ENCODE measurements at regions not wholly inside any gene's neighbourhood (a gene's known extent, or its start where the extent isn't known, plus 50 kb on each side); places are given as distances from the start of the nearest gene placed in this dataset.

DNA sequence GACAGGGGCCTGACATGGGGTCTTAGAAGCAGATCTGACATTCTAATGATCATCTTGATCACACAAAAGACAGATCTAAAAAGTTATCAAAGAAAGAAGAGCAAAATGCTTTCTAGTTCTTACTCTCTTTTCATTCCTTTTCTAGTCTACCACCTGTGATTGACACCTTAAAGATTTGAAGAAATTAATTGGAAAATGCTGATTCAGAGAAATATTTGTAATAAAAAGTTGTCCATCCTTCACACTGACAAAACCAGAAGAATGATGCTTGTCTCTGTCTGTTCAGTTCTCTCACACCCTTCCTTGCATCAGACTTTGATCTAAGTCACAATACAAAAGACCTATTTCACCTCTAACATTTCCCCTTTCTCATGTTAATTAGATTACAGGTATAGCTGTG, 182.4 kb downstream of the RAP2A start:
- no peaks in the 10 kb centered on the region for H3K9me3 ChIP-seq
- TF ChIP-seq, protein P1, sequence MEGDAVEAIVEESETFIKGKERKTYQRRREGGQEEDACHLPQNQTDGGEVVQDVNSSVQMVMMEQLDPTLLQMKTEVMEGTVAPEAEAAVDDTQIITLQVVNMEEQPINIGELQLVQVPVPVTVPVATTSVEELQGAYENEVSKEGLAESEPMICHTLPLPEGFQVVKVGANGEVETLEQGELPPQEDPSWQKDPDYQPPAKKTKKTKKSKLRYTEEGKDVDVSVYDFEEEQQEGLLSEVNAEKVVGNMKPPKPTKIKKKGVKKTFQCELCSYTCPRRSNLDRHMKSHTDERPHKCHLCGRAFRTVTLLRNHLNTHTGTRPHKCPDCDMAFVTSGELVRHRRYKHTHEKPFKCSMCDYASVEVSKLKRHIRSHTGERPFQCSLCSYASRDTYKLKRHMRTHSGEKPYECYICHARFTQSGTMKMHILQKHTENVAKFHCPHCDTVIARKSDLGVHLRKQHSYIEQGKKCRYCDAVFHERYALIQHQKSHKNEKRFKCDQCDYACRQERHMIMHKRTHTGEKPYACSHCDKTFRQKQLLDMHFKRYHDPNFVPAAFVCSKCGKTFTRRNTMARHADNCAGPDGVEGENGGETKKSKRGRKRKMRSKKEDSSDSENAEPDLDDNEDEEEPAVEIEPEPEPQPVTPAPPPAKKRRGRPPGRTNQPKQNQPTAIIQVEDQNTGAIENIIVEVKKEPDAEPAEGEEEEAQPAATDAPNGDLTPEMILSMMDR (IDR thresholded peaks at IDR 0.05): no peak

DNA sequence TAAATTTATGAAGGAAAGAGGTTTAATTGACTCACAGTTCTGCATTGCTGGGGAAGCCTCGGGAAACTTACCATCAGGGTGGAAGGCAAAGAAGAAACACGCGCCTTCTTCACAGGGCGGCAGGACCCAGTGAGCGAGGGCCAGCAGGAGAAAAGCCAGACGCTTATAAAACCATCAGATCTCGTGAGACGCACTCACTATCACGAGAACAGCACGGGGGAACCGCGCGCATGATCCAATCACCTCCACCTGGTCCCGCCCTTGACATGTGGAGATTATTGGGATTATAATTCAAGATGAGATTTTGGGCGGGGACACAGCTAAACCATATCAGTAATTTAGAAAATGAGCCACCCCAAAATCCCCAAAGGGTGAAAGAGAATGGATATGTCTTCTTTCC, 187.1 kb downstream of the RAP2A start:
- Histone ChIP-seq H3K27ac (no peak overlapping the region), H3K36me3 (no peaks in the 10 kb centered on the region), H3K9me3 (no peaks in the 10 kb centered on the region), H3K4me3 (no peak overlapping the region), H3K27me3 (replicated peaks; ENCODE audit: insufficient read depth) (no peaks in the 10 kb centered on the region), H3K4me1 (ENCODE audit: control insufficient read depth in 1 of 2, low read depth in 2 of 2) (no peaks in the 10 kb centered on the region)
- no peak for ATAC-seq (ENCODE audit: insufficient number of reproducible peaks, low FRiP score, low read depth)
- TF ChIP-seq, protein P1 (IDR thresholded peaks at IDR 0.05): no peak
- no peak for DNase-seq (ENCODE audit: low spot score)

More for the DNA sequence above, 182.4 kb downstream of the RAP2A start:
- ATAC-seq (ENCODE audit: insufficient number of reproducible peaks, low FRiP score, low read depth) (no peak), DNase-seq (ENCODE audit: low spot score) (no peak)
- Histone ChIP-seq H3K27ac (no peak overlapping the region), H3K27me3 (replicated peaks; ENCODE audit: insufficient read depth) (no peaks in the 10 kb centered on the region), H3K4me3 (no peak overlapping the region), H3K36me3 (no peaks in the 10 kb centered on the region), H3K4me1 (ENCODE audit: control insufficient read depth in 1 of 2, low read depth in 2 of 2) (no peaks in the 10 kb centered on the region)

DNA sequence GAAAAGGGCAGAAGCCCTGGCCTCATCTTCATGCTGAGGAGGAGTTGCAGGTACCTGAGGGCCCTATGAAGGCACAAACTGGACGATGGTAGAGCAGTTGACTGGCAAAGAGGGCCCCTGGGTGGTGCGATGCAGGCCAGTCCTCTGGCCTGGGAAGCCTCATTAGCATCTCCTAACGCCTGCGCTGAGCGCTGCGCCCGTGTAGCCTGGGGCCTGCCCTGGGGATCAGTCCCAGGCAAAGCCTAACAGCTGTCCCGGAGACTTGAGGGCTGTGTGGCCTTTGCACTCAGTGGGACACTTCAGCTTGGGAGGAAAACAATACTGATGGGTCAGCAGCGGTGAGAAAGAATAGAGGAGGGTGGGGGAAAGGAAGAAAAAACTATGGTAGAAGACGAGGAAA, 187.7 kb downstream of the RAP2A start:
- no peaks in the 10 kb centered on the region for H3K27me3 ChIP-seq (replicated peaks; ENCODE audit: insufficient read depth)
- ATAC-seq (ENCODE audit: insufficient number of reproducible peaks, low FRiP score, low read depth): no peak
- no peaks in the 10 kb centered on the region for H3K4me1 ChIP-seq (ENCODE audit: control insufficient read depth in 1 of 2, low read depth in 2 of 2)
- DNase-seq (ENCODE audit: low spot score): no peak
- no peaks in the 10 kb centered on the region for H3K9me3 ChIP-seq
- no peak overlapping the region for H3K27ac ChIP-seq
- TF ChIP-seq, protein P1 (IDR thresholded peaks at IDR 0.05): no peak
- H3K36me3 ChIP-seq: no peaks in the 10 kb centered on the region
- H3K4me3 ChIP-seq: no peak overlapping the region

DNA sequence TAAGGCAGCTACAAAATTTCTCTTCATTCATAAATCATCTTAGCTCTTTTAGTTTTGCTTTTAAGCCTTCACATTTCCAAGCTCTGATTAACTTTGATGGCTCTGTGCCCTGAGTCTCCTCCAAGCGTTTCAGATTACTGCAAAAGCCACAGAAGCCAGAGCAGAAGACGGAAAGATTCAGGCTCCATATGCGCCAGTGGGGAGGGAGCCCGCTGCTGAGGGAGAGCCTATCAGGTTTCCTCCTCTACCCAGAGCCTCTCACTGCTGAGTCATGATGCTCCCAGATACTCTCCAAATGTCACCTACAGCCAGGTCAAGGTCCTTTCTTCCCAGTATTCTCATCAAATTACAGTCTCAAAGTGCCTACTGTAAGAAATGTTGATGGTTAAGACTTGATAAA, 193.6 kb downstream of the RAP2A start:
- H3K9me3 ChIP-seq: no peaks in the 10 kb centered on the region
- peaks cover 0 to 10% of the 10 kb centered on the region in 2 donors for H3K4me1 ChIP-seq (ENCODE audit: control insufficient read depth in 1 of 2, low read depth in 2 of 2)
- no peak overlapping the region for H3K27ac ChIP-seq
- no peaks in the 10 kb centered on the region for H3K36me3 ChIP-seq
- no peak overlapping the region for H3K4me3 ChIP-seq
- ATAC-seq (ENCODE audit: insufficient number of reproducible peaks, low FRiP score, low read depth) (no peak), DNase-seq (ENCODE audit: low spot score) (no peak)
- TF ChIP-seq, protein P1 (IDR thresholded peaks at IDR 0.05): no peak
- H3K27me3 ChIP-seq (replicated peaks; ENCODE audit: insufficient read depth): no peaks in the 10 kb centered on the region

DNA sequence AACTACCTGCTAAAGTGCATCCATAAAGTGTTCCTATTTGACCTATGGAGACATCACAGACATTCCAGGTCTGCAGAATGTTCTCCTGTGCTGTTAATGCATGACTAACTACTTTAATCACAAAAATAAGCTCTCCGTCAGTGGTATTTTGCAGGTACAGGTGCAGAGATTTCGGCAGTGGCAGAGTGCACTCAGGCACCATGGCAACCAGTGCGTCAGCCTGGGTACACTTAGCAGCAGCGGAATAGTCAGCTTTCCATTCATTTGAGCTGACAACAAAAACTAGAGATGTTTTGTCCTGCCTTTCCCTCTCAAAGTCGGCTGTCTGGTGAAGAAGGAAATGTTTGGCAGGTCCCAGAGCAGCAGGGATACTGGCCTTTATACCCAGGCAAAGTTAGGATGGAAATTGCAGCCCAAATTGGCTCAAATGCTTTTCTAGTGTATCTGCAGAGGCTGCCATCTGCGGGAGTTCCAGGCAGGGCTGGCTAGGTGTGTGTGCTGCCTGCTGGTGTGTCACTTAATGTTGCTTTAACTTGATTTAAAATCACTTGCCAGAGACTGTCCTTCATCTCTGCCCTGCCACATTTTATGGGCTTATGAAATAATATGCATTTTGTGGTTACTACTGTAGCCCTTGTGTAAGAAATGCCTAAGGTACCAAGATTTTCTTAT, 195.8 kb downstream of the RAP2A start:
- no peak for ATAC-seq (ENCODE audit: insufficient number of reproducible peaks, low FRiP score, low read depth)
- TF ChIP-seq, protein P1 (IDR thresholded peaks at IDR 0.05): no peak

More for the DNA sequence above, 195.8 kb downstream of the RAP2A start:
- no peaks in the 10 kb centered on the region for H3K36me3 ChIP-seq
- DNase-seq (ENCODE audit: low spot score): no peak
- H3K4me1 ChIP-seq (ENCODE audit: control insufficient read depth in 1 of 2, low read depth in 2 of 2): peaks cover 0 to 10% of the 10 kb centered on the region in 2 donors
- no peaks in the 10 kb centered on the region for H3K9me3 ChIP-seq
- no peak overlapping the region for H3K4me3 ChIP-seq
- H3K27ac ChIP-seq: no peak overlapping the region
- H3K27me3 ChIP-seq (replicated peaks; ENCODE audit: insufficient read depth): no peaks in the 10 kb centered on the region

All from thoracic aorta (tissue), 2 donors.